ENCODE measurements at regions not wholly inside any gene's neighbourhood (a gene's known extent, or its start where the extent isn't known, plus 50 kb on each side); places are given as distances from the start of the nearest gene placed in this dataset.

GRCh38 chr2:105496271-105496670 lies 97.4 kb upstream of the FHL2 start:
- Histone ChIP-seq H3K4me1 (ENCODE audit: control insufficient read depth, insufficient read depth, low read length) (no peaks in the 10 kb centered on the region), H3K9me3 (ENCODE audit: control insufficient read depth, insufficient read depth, low read length) (no peaks in the 10 kb centered on the region), H3K4me3 (ENCODE audit: low read length) (no peak overlapping the region), H3K36me3 (ENCODE audit: control insufficient read depth, insufficient read depth, low read length) (no peaks in the 10 kb centered on the region), H3K27me3 (ENCODE audit: control insufficient read depth, insufficient read depth, low read length) (no peaks in the 10 kb centered on the region), H3K27ac (ENCODE audit: low read length) (no peak overlapping the region)
- DNase-seq: no peak
- Mint-ChIP-seq H3K4me1 (no peaks in the 10 kb centered on the region), H3K27me3 (ENCODE audit: low read depth in 2 of 2) (peaks cover 13 to 44% of the 10 kb centered on the region in 2 donors), H3K4me3 (no peak overlapping the region), H3K27ac (no peak overlapping the region), H3K36me3 (peaks cover 10% of the 10 kb centered on the region), H3K9me3 (peaks cover 4% of the 10 kb centered on the region in 2 donors)
- 90% methylated on average over 3 of the region's 3 CpGs for WGBS (ENCODE audit: insufficient coverage)
- intact Hi-C loops (cut with micrococcal nuclease): no loop called here
- TF ChIP-seq CTCF (IDR thresholded peaks at IDR 0.05): no peak
- ATAC-seq: no peak

- H3K4me1 ChIP-seq (ENCODE audit: control insufficient read depth, insufficient read depth, low read length): no peaks in the 10 kb centered on the region
- intact Hi-C loops (cut with micrococcal nuclease): no loop called here
- TF ChIP-seq CTCF (IDR thresholded peaks at IDR 0.05): no peak
- no peaks in the 10 kb centered on the region for H3K27me3 ChIP-seq (ENCODE audit: control insufficient read depth, insufficient read depth, low read length)
- no peak overlapping the region for H3K4me3 ChIP-seq (ENCODE audit: low read length)
- no peak for DNase-seq
- H3K27ac ChIP-seq (ENCODE audit: low read length): no peak overlapping the region
- H3K27ac Mint-ChIP-seq: no peak overlapping the region
- peaks cover 16 to 47% of the 10 kb centered on the region in 2 donors for H3K27me3 Mint-ChIP-seq (ENCODE audit: low read depth in 2 of 2)
- H3K4me1 Mint-ChIP-seq: no peaks in the 10 kb centered on the region
- H3K36me3 Mint-ChIP-seq: peaks cover 10% of the 10 kb centered on the region
- WGBS (ENCODE audit: insufficient coverage): 83% methylated on average over 13 of the region's 13 CpGs
- ATAC-seq: no peak
- H3K9me3 ChIP-seq (ENCODE audit: control insufficient read depth, insufficient read depth, low read length): no peaks in the 10 kb centered on the region
- no peak overlapping the region for H3K4me3 Mint-ChIP-seq
- peaks cover 4% of the 10 kb centered on the region in 2 donors for H3K9me3 Mint-ChIP-seq
- no peaks in the 10 kb centered on the region for H3K36me3 ChIP-seq (ENCODE audit: control insufficient read depth, insufficient read depth, low read length)
Measured at GRCh38 chr2:105494683-105495425, 96.0 kb upstream of the FHL2 start.

- no peak overlapping the region for H3K27ac ChIP-seq (ENCODE audit: low read length)
- peaks cover 15 to 31% of the 10 kb centered on the region in 2 donors for H3K27me3 Mint-ChIP-seq (ENCODE audit: low read depth in 2 of 2)
- no peak for ATAC-seq
- no peaks in the 10 kb centered on the region for H3K27me3 ChIP-seq (ENCODE audit: control insufficient read depth, insufficient read depth, low read length)
- H3K4me1 ChIP-seq (ENCODE audit: control insufficient read depth, insufficient read depth, low read length): no peaks in the 10 kb centered on the region
- intact Hi-C loops (cut with micrococcal nuclease): no loop called here
- WGBS (ENCODE audit: insufficient coverage): 92% methylated on average over 1 of the region's 1 CpG
- H3K27ac Mint-ChIP-seq: no peak overlapping the region
- DNase-seq: no peak
- H3K9me3 Mint-ChIP-seq: peaks cover 4% of the 10 kb centered on the region in 2 donors
- no peaks in the 10 kb centered on the region for H3K4me1 Mint-ChIP-seq
- H3K9me3 ChIP-seq (ENCODE audit: control insufficient read depth, insufficient read depth, low read length): no peaks in the 10 kb centered on the region
- H3K4me3 ChIP-seq (ENCODE audit: low read length): no peak overlapping the region
- no peaks in the 10 kb centered on the region for H3K36me3 ChIP-seq (ENCODE audit: control insufficient read depth, insufficient read depth, low read length)
- TF ChIP-seq CTCF (IDR thresholded peaks at IDR 0.05): no peak
- no peak overlapping the region for H3K4me3 Mint-ChIP-seq
- H3K36me3 Mint-ChIP-seq: peaks cover 10% of the 10 kb centered on the region
Measured at GRCh38 chr2:105490956-105491355, 92.1 kb upstream of the FHL2 start.

DNA sequence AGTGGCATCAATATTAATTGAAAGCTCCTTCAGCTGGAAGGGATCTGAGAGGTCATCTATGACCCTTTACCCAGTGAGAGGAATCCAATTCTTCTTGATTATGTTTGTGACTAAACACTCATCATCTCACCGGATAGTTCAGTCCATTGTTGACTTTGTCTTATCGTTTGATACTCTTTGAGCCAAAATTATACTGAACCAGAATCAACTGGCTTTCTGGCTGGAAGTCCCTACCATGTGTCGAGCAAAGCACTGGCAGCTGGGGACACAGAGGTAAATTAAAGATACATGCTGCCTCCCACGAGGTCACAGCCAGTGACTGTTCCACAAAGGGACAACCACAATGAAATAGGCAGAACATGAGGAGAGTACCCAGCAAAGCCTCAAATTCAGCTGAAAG lies 91.4 kb upstream of the FHL2 start:
- 79% methylated on average over 4 of the region's 4 CpGs for WGBS (ENCODE audit: insufficient coverage)
- Histone ChIP-seq H3K27ac (ENCODE audit: low read length) (no peak overlapping the region), H3K9me3 (ENCODE audit: control insufficient read depth, insufficient read depth, low read length) (no peaks in the 10 kb centered on the region), H3K4me1 (ENCODE audit: control insufficient read depth, insufficient read depth, low read length) (no peaks in the 10 kb centered on the region), H3K36me3 (ENCODE audit: control insufficient read depth, insufficient read depth, low read length) (no peaks in the 10 kb centered on the region), H3K4me3 (ENCODE audit: low read length) (no peak overlapping the region), H3K27me3 (ENCODE audit: control insufficient read depth, insufficient read depth, low read length) (no peaks in the 10 kb centered on the region)
- H3K9me3 Mint-ChIP-seq: peaks cover 4% of the 10 kb centered on the region in 2 donors
- H3K36me3 Mint-ChIP-seq: peaks cover 10% of the 10 kb centered on the region
- no peak overlapping the region for H3K27ac Mint-ChIP-seq
- ATAC-seq (no peak), DNase-seq (no peak)
- H3K4me3 Mint-ChIP-seq: no peak overlapping the region
- peaks cover 15 to 31% of the 10 kb centered on the region in 2 donors for H3K27me3 Mint-ChIP-seq (ENCODE audit: low read depth in 2 of 2)
- TF ChIP-seq CTCF (IDR thresholded peaks at IDR 0.05): no peak
- intact Hi-C loops (cut with micrococcal nuclease): no loop called here
- no peaks in the 10 kb centered on the region for H3K4me1 Mint-ChIP-seq
